Keratinocyte (primary cell): ENCODE measurements at regions not wholly inside any gene's neighbourhood (a gene's known extent, or its start where the extent isn't known, plus 50 kb on each side); places are given as distances from the start of the nearest gene placed in this dataset.

Experiments used
- DNase-seq: peaks from one replicate; pipeline ENCODE4 v3.0.0-alpha.2; 2011; ENCODE audit warnings: low read depth, missing footprints, low spot score
- FAIRE-seq: peaks from 2 replicates; lab custom pipeline; 2011; peaks lifted over from hg19 to GRCh38; lab: Jason Lieb, UNC
- H2AFZ ChIP-seq: 2 replicates; pipeline ENCODE4 v1.6.0; 2012; ENCODE audit warnings: low read length, control low read depth, inconsistent platforms; ENCODE audit not compliant: control insufficient read depth
- H3K27ac ChIP-seq: 2 replicates; pipeline ENCODE4 v1.5.1; 2011; ENCODE audit warnings: low read length; ENCODE audit not compliant: control insufficient read depth, insufficient read depth
- H3K27me3 ChIP-seq: 3 replicates; pipeline ENCODE4 v1.6.0; 2011; ENCODE audit warnings: low read length; ENCODE audit not compliant: control insufficient read depth, insufficient read depth; ENCODE audit errors: extremely low read depth
- H3K36me3 ChIP-seq, 2 experiments: 2 replicates in 1 of 2; 3 replicates in 1 of 2; pipeline ENCODE4 v1.5.1; 2011; ENCODE audit warnings: low read length in 2 of 2, mild to moderate bottlenecking in 1 of 2; ENCODE audit not compliant: control insufficient read depth in 2 of 2, insufficient read depth in 2 of 2; ENCODE audit errors: extremely low read depth in 1 of 2
- H3K4me1 ChIP-seq: 3 replicates; pipeline ENCODE4 v1.5.1; 2011; ENCODE audit warnings: low read length; ENCODE audit not compliant: control insufficient read depth, insufficient read depth; ENCODE audit errors: extremely low read depth
- H3K4me2 ChIP-seq: 3 replicates; pipeline ENCODE4 v1.6.0; 2011; ENCODE audit warnings: low read depth, low read length; ENCODE audit not compliant: control insufficient read depth, insufficient read depth; ENCODE audit errors: extremely low read depth
- H3K4me3 ChIP-seq, 3 experiments: fragments of 200-600 bp in 1 of 3; sonication (generic) in 1 of 3; 2 replicates in 2 of 3; 3 replicates in 1 of 3; pipeline ENCODE4 v1.5.1; 2011 to 2016; ENCODE audit warnings: low read length in 3 of 3, mild to moderate bottlenecking in 3 of 3, control low read depth in 2 of 3, inconsistent platforms in 1 of 3, low read depth in 1 of 3, mixed read lengths in 1 of 3, mixed run types in 1 of 3, moderate library complexity in 1 of 3; ENCODE audit not compliant: control insufficient read depth in 2 of 3, insufficient read depth in 2 of 3; ENCODE audit errors: extremely low read depth in 1 of 3
- H3K79me2 ChIP-seq: 2 replicates; pipeline ENCODE4 v1.6.0; 2012; ENCODE audit warnings: low read length; ENCODE audit not compliant: control insufficient read depth, insufficient read depth
- H3K9ac ChIP-seq: 3 replicates; pipeline ENCODE4 v1.6.0; 2011; ENCODE audit warnings: low read length; ENCODE audit not compliant: control insufficient read depth, insufficient read depth; ENCODE audit errors: extremely low read depth
- H3K9me1 ChIP-seq: 3 replicates; pipeline ENCODE4 v1.6.0; 2011; ENCODE audit warnings: low read length; ENCODE audit not compliant: control insufficient read depth, insufficient read depth; ENCODE audit errors: extremely low read depth
- H3K9me3 ChIP-seq: 2 replicates; pipeline ENCODE4 v1.5.1; 2012; ENCODE audit warnings: low read depth, low read length; ENCODE audit not compliant: control insufficient read depth
- H4K20me1 ChIP-seq: 3 replicates; pipeline ENCODE4 v1.6.0; 2011; ENCODE audit warnings: low read length; ENCODE audit not compliant: control insufficient read depth, insufficient read depth; ENCODE audit errors: extremely low read depth
- CTCF ChIP-seq, 3 experiments: IDR thresholded peaks in 1 of 3; conservative IDR thresholded peaks in 1 of 3; optimal IDR thresholded peaks in 1 of 3; 2 replicates in 2 of 3; 3 replicates in 1 of 3; pipeline versions ENCODE3 to v1.5.1; 2011; ENCODE audit warnings: low read length in 3 of 3, mild to moderate bottlenecking in 3 of 3, moderate library complexity in 2 of 3, control low read depth in 1 of 3, inconsistent platforms in 1 of 3; ENCODE audit not compliant: insufficient read depth in 2 of 3; ENCODE audit errors: extremely low read depth in 1 of 3
- EZH2 ChIP-seq: IDR thresholded peaks from one replicate; pipeline ENCODE4 v1.6.1; 2012; ENCODE audit warnings: inconsistent platforms, mild to moderate bottlenecking, low read length, moderate library complexity
- dilution Hi-C: fragments of 300-500 bp; cut with MboI; formaldehyde crosslinking; loops from one replicate; pipeline ENCODE4 v1.7.0; 2020; ENCODE audit warnings: low sequenced_read_pairs; ENCODE audit not compliant: extremely low pct_ligation_motif_present

GRCh38 chr5:74015716-74016115, 389.7 kb downstream of the ARHGEF28 start:
- H3K27me3 ChIP-seq, result no peaks in the 10 kb centered on the region
- peaks cover 3% of the 10 kb centered on the region for H3K9me1 ChIP-seq
- no peaks in the 10 kb centered on the region for H3K9me3 ChIP-seq
- peaks cover 33% of the 10 kb centered on the region for H3K4me1 ChIP-seq
- H3K4me2 ChIP-seq, result no peak overlapping the region
- H4K20me1 ChIP-seq, result no peaks in the 10 kb centered on the region
- no peaks in the 10 kb centered on the region for H3K36me3 ChIP-seq
- FAIRE-seq, result no peak
- DNase-seq, result no peak
- H3K4me3 ChIP-seq, result no peak overlapping the region
- no peaks in the 10 kb centered on the region for H3K79me2 ChIP-seq
- no peak overlapping the region for H2AFZ ChIP-seq
- H3K9ac ChIP-seq, result no peak overlapping the region
- TF ChIP-seq CTCF (optimal IDR thresholded peaks at IDR 0.05 in 1 of 3, IDR thresholded peaks at IDR 0.05 in 1 of 3, conservative IDR thresholded peaks at IDR 0.05 in 1 of 3; ENCODE audit: extremely low read depth in 1 of 3, insufficient read depth in 2 of 3, low read length in 3 of 3) (no peak), EZH2 (no peak)
- H3K27ac ChIP-seq, result no peak overlapping the region
- dilution Hi-C loops, result no loop called here

GRCh38 chr5:74013222-74013621, 387.2 kb downstream of the ARHGEF28 start:
- H3K9me3 ChIP-seq, result no peaks in the 10 kb centered on the region
- no peaks in the 10 kb centered on the region for H3K36me3 ChIP-seq
- H4K20me1 ChIP-seq, result no peaks in the 10 kb centered on the region
- no peak overlapping the region for H3K4me3 ChIP-seq
- TF ChIP-seq EZH2 (no peak), CTCF (optimal IDR thresholded peaks at IDR 0.05 in 1 of 3, IDR thresholded peaks at IDR 0.05 in 1 of 3, conservative IDR thresholded peaks at IDR 0.05 in 1 of 3; ENCODE audit: extremely low read depth in 1 of 3, insufficient read depth in 2 of 3, low read length in 3 of 3) (no peak)
- H3K27me3 ChIP-seq, result no peaks in the 10 kb centered on the region
- dilution Hi-C loops, result no loop called here
- H3K4me1 ChIP-seq, result peaks cover 31% of the 10 kb centered on the region
- no peak overlapping the region for H3K9ac ChIP-seq
- H3K9me1 ChIP-seq, result peaks cover 3% of the 10 kb centered on the region
- no peak for DNase-seq
- peak overlapping the region; percentile 2 for H3K4me2 ChIP-seq
- H3K27ac ChIP-seq, result peak overlapping the region; percentile 55
- peak overlapping the region; percentile 39 for H2AFZ ChIP-seq
- H3K79me2 ChIP-seq, result no peaks in the 10 kb centered on the region
- peak; percentile 79 for FAIRE-seq
